GM06990 (cell line): ENCODE measurements at regions not wholly inside any gene's neighbourhood (a gene's known extent, or its start where the extent isn't known, plus 50 kb on each side); places are given as distances from the start of the nearest gene placed in this dataset.
A peak's percentile ranks its signal among the peaks of the same experiment; 100 is the strongest.

ENCODE experiments used
- DNase-seq: peaks from one replicate; pipeline ENCODE4 v3.0.0-alpha.2; 2011; ENCODE audit not compliant: insufficient read length; ENCODE audit errors: extremely low read depth
- H3K27me3 ChIP-seq: replicated peaks from 2 replicates; pipeline ENCODE4 v1.6.0; 2011; ENCODE audit warnings: low read length; ENCODE audit not compliant: control insufficient read depth, insufficient read depth
- H3K36me3 ChIP-seq: 2 replicates; pipeline ENCODE4 v1.5.1; 2011; ENCODE audit warnings: low read length; ENCODE audit not compliant: control insufficient read depth, insufficient read depth
- H3K4me3 ChIP-seq: replicated peaks from 2 replicates; pipeline ENCODE4 v1.5.1; 2011; ENCODE audit warnings: low read depth, mild to moderate bottlenecking, control low read depth, low read length
- CTCF ChIP-seq: IDR thresholded peaks from 2 replicates; pipeline ENCODE4 v1.5.1; 2011; ENCODE audit warnings: low read length, control low read depth, mild to moderate bottlenecking, inconsistent platforms; ENCODE audit not compliant: insufficient read depth, poor library complexity, severe bottlenecking

- TF ChIP-seq CTCF: no peak
- DNase-seq: no peak
These were observed 691.6 kb upstream of the CELF2 start for GRCh38 chr10:10326116-10326515.

GRCh38 chr10:10327934-10328333 is 689.7 kb upstream of the CELF2 start:
- TF ChIP-seq CTCF: no peak
- Histone ChIP-seq H3K27me3 (no peaks in the 10 kb centered on the region), H3K4me3 (no peak overlapping the region), H3K36me3 (no peaks in the 10 kb centered on the region)
- DNase-seq: no peak

More at GRCh38 chr10:10326116-10326515, 691.6 kb upstream of the CELF2 start:
- no peak overlapping the region for H3K4me3 ChIP-seq
- H3K27me3 ChIP-seq: no peaks in the 10 kb centered on the region
- no peaks in the 10 kb centered on the region for H3K36me3 ChIP-seq

- no peak for TF ChIP-seq CTCF
- DNase-seq: no peak
- no peaks in the 10 kb centered on the region for H3K27me3 ChIP-seq
- H3K36me3 ChIP-seq: no peaks in the 10 kb centered on the region
- H3K4me3 ChIP-seq: no peak overlapping the region
These were observed 687.3 kb upstream of the CELF2 start for GRCh38 chr10:10330418-10330817.

GRCh38 chr10:10332786-10333185 is 684.9 kb upstream of the CELF2 start:
- DNase-seq: peak; percentile 15
- H3K36me3 ChIP-seq: no peaks in the 10 kb centered on the region
- no peaks in the 10 kb centered on the region for H3K27me3 ChIP-seq
- TF ChIP-seq CTCF: no peak
- H3K4me3 ChIP-seq: no peak overlapping the region

GRCh38 chr10:10333622-10334021 is 684.0 kb upstream of the CELF2 start:
- no peaks in the 10 kb centered on the region for H3K27me3 ChIP-seq
- TF ChIP-seq CTCF: no peak
- H3K36me3 ChIP-seq: no peaks in the 10 kb centered on the region
- no peak for DNase-seq
- no peak overlapping the region for H3K4me3 ChIP-seq

- no peak overlapping the region for H3K4me3 ChIP-seq
- H3K36me3 ChIP-seq: no peaks in the 10 kb centered on the region
- no peaks in the 10 kb centered on the region for H3K27me3 ChIP-seq
- no peak for TF ChIP-seq CTCF
- DNase-seq: no peak
These were observed 679.3 kb upstream of the CELF2 start for GRCh38 chr10:10338339-10338738.
